K562 (cell line): ENCODE measurements at regions not wholly inside any gene's neighbourhood (a gene's known extent, or its start where the extent isn't known, plus 50 kb on each side); places are given as distances from the start of the nearest gene placed in this dataset.

ENCODE experiments used
- ATAC-seq: fragments of 200-7000 bp; cut with Tn5 transposase; 3 replicates; pipeline ENCODE4 v1.9.1; 2020; ENCODE audit warnings: moderate library complexity
- BruUV-seq: library from RNA; stranded (reverse); fragments of 400-500 nt; replicated peaks from 2 replicates; lab custom pipeline; 2021; lab: Mats Ljungman, UMichigan
- CTCF ChIA-PET: fragments of 300-600 bp; formaldehyde crosslinking; extraction: SDS; loops from one replicate; lab custom pipeline; 2021; ENCODE audit warnings: low intra/inter-chr PET ratio; lab: Yijun Ruan, JAX
- POLR2A ChIA-PET: fragments of 300-600, 350-650 bp; sonication (Branson Sonifier 250); formaldehyde crosslinking; extraction: SDS; loops from one replicate; lab custom pipeline; 2021; ENCODE audit warnings: antibody characterized with exemption, inconsistent platforms; lab: Yijun Ruan, JAX
- DNase-seq, 4 experiments: peaks; one replicate each; pipeline versions ENCODE4 v3.0.0 to v3.0.0-alpha.2; 2011 to 2018; ENCODE audit warnings: low spot score in 3 of 4, mixed read lengths in 3 of 4; ENCODE audit errors: extremely low read depth in 1 of 4
- FAIRE-seq: peaks from 2 replicates; lab custom pipeline; 2011; peaks lifted over from hg19 to GRCh38; lab: Jason Lieb, UNC
- H2AFZ ChIP-seq: 2 replicates; pipeline ENCODE4 v1.6.0; 2011; ENCODE audit warnings: low read depth, low read length, control low read depth, inconsistent platforms
- H3K27ac ChIP-seq: fragments of 200-600 bp; 3 replicates; pipeline ENCODE4 v1.8.0; 2011; ENCODE audit warnings: low read depth, mild to moderate bottlenecking, control low read depth, inconsistent platforms, low read length, moderate library complexity, mixed read lengths; ENCODE audit errors: extremely low read depth
- H3K27me3 ChIP-seq, 2 experiments: fragments of 300-600 bp in 1 of 2; 2 replicates in 1 of 2; 3 replicates in 1 of 2; pipeline versions ENCODE4 v1.6.0 to v1.8.0; 2011; ENCODE audit warnings: inconsistent platforms in 2 of 2, low read length in 2 of 2, mild to moderate bottlenecking in 1 of 2, mixed read lengths in 1 of 2, moderate library complexity in 1 of 2; ENCODE audit not compliant: control insufficient read depth in 2 of 2, insufficient read depth in 2 of 2
- H3K36me3 ChIP-seq: fragments of 300-600 bp; 3 replicates; pipeline ENCODE4 v1.8.0; 2011; ENCODE audit warnings: mild to moderate bottlenecking, low read length, inconsistent platforms; ENCODE audit not compliant: control insufficient read depth, insufficient read depth
- H3K4me1 ChIP-seq, 2 experiments: fragments of 200-600 bp in 1 of 2; replicated peaks in 1 of 2; 2 replicates in 1 of 2; 3 replicates in 1 of 2; pipeline versions ENCODE4 v1.5.1 to v1.8.0; 2011; ENCODE audit warnings: inconsistent platforms in 2 of 2, low read length in 2 of 2, mild to moderate bottlenecking in 1 of 2, mixed read lengths in 1 of 2, moderate library complexity in 1 of 2; ENCODE audit not compliant: control insufficient read depth in 2 of 2, insufficient read depth in 2 of 2
- H3K4me2 ChIP-seq: 2 replicates; pipeline ENCODE4 v1.6.1; 2011; ENCODE audit warnings: low read length, control low read depth, inconsistent platforms, mixed read lengths; ENCODE audit not compliant: insufficient read depth
- H3K4me3 ChIP-seq: fragments of 200-600 bp; sonication (generic), shearing (Covaris generic); 2 replicates; pipeline ENCODE4 v1.5.1; 2016; ENCODE audit warnings: control low read depth, inconsistent platforms
- H3K79me2 ChIP-seq: fragments of 200-600 bp; 3 replicates; pipeline ENCODE4 v1.8.0; 2011; ENCODE audit warnings: low read length, inconsistent platforms; ENCODE audit not compliant: control insufficient read depth, insufficient read depth
- H3K9ac ChIP-seq, 2 experiments: 2 replicates each; pipeline versions ENCODE4 v1.6.0 to v1.6.1; 2011; ENCODE audit warnings: low read depth in 2 of 2, low read length in 2 of 2, control low read depth in 1 of 2, inconsistent platforms in 1 of 2, mild to moderate bottlenecking in 1 of 2, mixed read lengths in 1 of 2; ENCODE audit not compliant: insufficient read depth in 1 of 2
- H3K9me1 ChIP-seq: one replicate; pipeline ENCODE4 v1.6.0; 2011; ENCODE audit warnings: inconsistent platforms, mild to moderate bottlenecking, low read length, moderate library complexity; ENCODE audit not compliant: control insufficient read depth, insufficient read depth
- H3K9me3 ChIP-seq: replicated peaks from 2 replicates; pipeline ENCODE4 v1.5.1; 2011; ENCODE audit warnings: low read depth, low read length, inconsistent platforms; ENCODE audit not compliant: control insufficient read depth, insufficient read depth
- H4K20me1 ChIP-seq: replicated peaks from 2 replicates; pipeline ENCODE4 v1.6.1; 2011; ENCODE audit warnings: low read length, inconsistent platforms, mixed read lengths; ENCODE audit not compliant: control insufficient read depth, insufficient read depth
- C11orf30 ChIP-seq: fragments of 450-650 bp; IDR thresholded peaks from 2 replicates; pipeline ENCODE4 v1.6.1; 2016; ENCODE audit warnings: low read depth, mild to moderate bottlenecking
- EZH2 ChIP-seq: IDR thresholded peaks from 2 replicates; pipeline ENCODE4 v1.6.1; 2012; ENCODE audit warnings: low read depth, mild to moderate bottlenecking, inconsistent platforms, low read length, borderline replicate concordance
- GATA2 ChIP-seq: sonication (generic); formaldehyde crosslinking; IDR thresholded peaks from 2 replicates; pipeline ENCODE4 v1.4.0; 2020; ENCODE audit warnings: mild to moderate bottlenecking, missing genetic modification reagents
- HES1 ChIP-seq: fragments of 450-650 bp; IDR thresholded peaks from 2 replicates; pipeline ENCODE4 v1.6.1; 2016; ENCODE audit warnings: low read depth, mild to moderate bottlenecking, moderate library complexity
- HNRNPUL1 ChIP-seq: fragments of 200-400 bp; formaldehyde crosslinking; IDR thresholded peaks from 2 replicates; pipeline ENCODE4 v1.6.1; 2017; ENCODE audit warnings: low read length
- KLF13 ChIP-seq: fragments of 450-650 bp; IDR thresholded peaks from 2 replicates; pipeline ENCODE4 v1.6.1; 2016; ENCODE audit warnings: missing genetic modification characterization, low read depth, mild to moderate bottlenecking, missing compliant biosample characterization, moderate library complexity, borderline replicate concordance
- MAFF ChIP-seq: IDR thresholded peaks from 2 replicates; pipeline ENCODE4 v1.6.1; 2012; ENCODE audit warnings: low read length, improper control_type of control experiment
- MAFG ChIP-seq: fragments of 450-650 bp; conservative IDR thresholded peaks from 2 replicates; pipeline ENCODE4 v1.6.1; 2016; ENCODE audit warnings: missing genetic modification characterization, missing compliant biosample characterization
- MAFK ChIP-seq: IDR thresholded peaks from 2 replicates; pipeline ENCODE4 v1.6.1; 2011; ENCODE audit warnings: low read length, improper control_type of control experiment
- MEF2D ChIP-seq: conservative IDR thresholded peaks from 2 replicates; pipeline ENCODE4 v1.6.1; 2016; ENCODE audit warnings: low read depth, missing genetic modification characterization, missing compliant biosample characterization
- NCOA6 ChIP-seq: fragments of 450-650 bp; IDR thresholded peaks from 2 replicates; pipeline ENCODE4 v1.6.1; 2017; ENCODE audit warnings: mild to moderate bottlenecking
- NFE2 ChIP-seq: IDR thresholded peaks from 2 replicates; pipeline ENCODE4 v1.6.1; 2014; ENCODE audit warnings: antibody characterized with exemption, low read depth
- NFE2L1 ChIP-seq: fragments of 450-650 bp; IDR thresholded peaks from 2 replicates; pipeline ENCODE4 v1.6.1; 2016; ENCODE audit warnings: missing genetic modification characterization, low read depth, mild to moderate bottlenecking, missing compliant biosample characterization, moderate library complexity, borderline replicate concordance
- TAF15 ChIP-seq: fragments of 200-400 bp; formaldehyde crosslinking; IDR thresholded peaks from 2 replicates; pipeline ENCODE4 v1.6.1; 2017; ENCODE audit warnings: mild to moderate bottlenecking, low read depth, low read length, moderate library complexity
- TARDBP ChIP-seq: fragments of 450-650 bp; IDR thresholded peaks from 2 replicates; pipeline ENCODE4 v1.6.1; 2016
- ZFP1 ChIP-seq: fragments of 450-650 bp; formaldehyde crosslinking; IDR thresholded peaks from 2 replicates; pipeline ENCODE4 v1.4.0; 2020; ENCODE audit warnings: mild to moderate bottlenecking, mixed read lengths
- ZNF316 ChIP-seq: fragments of 450-650 bp; IDR thresholded peaks from 2 replicates; pipeline ENCODE4 v1.6.1; 2016
- ZNF830 ChIP-seq: fragments of 250-450 bp; sonication (Bioruptor Pico); IDR thresholded peaks from 2 replicates; pipeline ENCODE4 v1.5.0; 2021; ENCODE audit warnings: mild to moderate bottlenecking
- WGBS: fragments of 100-300 bp; shearing (Covaris generic); methylation state at CpG from one replicate; pipeline ENCODE4 v1.1.6; 2016; ENCODE audit warnings: low coverage, mixed read lengths; ENCODE audit not compliant: insufficient coverage; ENCODE audit errors: missing lambda C conversion rate; 5-methylcytosine and 5-hydroxymethylcytosine counted together
- in situ Hi-C: fragments of 300-500 bp; cut with MboI; formaldehyde crosslinking; loops from 4 replicates; pipeline ENCODE4 v1.15.0; 2018; ENCODE audit warnings: inconsistent platforms, mixed read lengths
- intact Hi-C: fragments of 100-400 bp; cut with micrococcal nuclease; formaldehyde crosslinking; loops from 2 replicates; pipeline ENCODE4 v1.14.2; 2022

GRCh38 chr1:60255565-60255964 is 182.0 kb upstream of the C1orf87 start:
- intact Hi-C loops (no loop called here), in situ Hi-C loops (no loop called here)
- Histone ChIP-seq H3K36me3 (no peaks in the 10 kb centered on the region), H3K9me1 (no peaks in the 10 kb centered on the region), H2AFZ (no peak overlapping the region), H3K4me2 (no peak overlapping the region), H4K20me1 (no peaks in the 10 kb centered on the region), H3K79me2 (no peaks in the 10 kb centered on the region), H3K9ac (no peak overlapping the region), H3K4me1 (no peaks in the 10 kb centered on the region; a peak in 2 of 5 replicates), H3K27me3 (no peaks in the 10 kb centered on the region), H3K9me3 (no peaks in the 10 kb centered on the region), H3K4me3 (no peak overlapping the region), H3K27ac (no peak overlapping the region)
- BruUV-seq: no TSS peak
- ATAC-seq (no peak), FAIRE-seq (no peak), DNase-seq (no peak)
- TF ChIP-seq HNRNPUL1: no peak
- TF ChIP-seq TARDBP: no peak
- peak; percentile 49; the same call in 1 of the 2 replicates for TF ChIP-seq MAFK
- TF ChIP-seq NCOA6: no peak
- peak; percentile 74 for TF ChIP-seq ZNF316
- peak; percentile 67 for TF ChIP-seq C11orf30
- TF ChIP-seq ZFP1: no peak
- TF ChIP-seq MAFG (tag): peak; percentile 93
- no peak for TF ChIP-seq HES1
- peak; percentile 62 for TF ChIP-seq MAFF
- peak; percentile 66 for TF ChIP-seq NFE2L1
- no peak for TF ChIP-seq MEF2D
- TF ChIP-seq KLF13 (tag): no peak
- TF ChIP-seq EZH2: no peak
- no peak for TF ChIP-seq ZNF830 (CRISPR knock-in tag)
- no peak for TF ChIP-seq TAF15
- peak; percentile 42; the same call in 1 of the 2 replicates for TF ChIP-seq NFE2
- TF ChIP-seq GATA2 (CRISPR knock-in tag): no peak
- ChIA-PET CTCF (no interaction called here), POLR2A (no interaction called here)
- 0% methylated on average over 1 of the region's 1 CpG for WGBS
